Right lobe of liver (tissue), 4 donors: ENCODE measurements at regions not wholly inside any gene's neighbourhood (a gene's known extent, or its start where the extent isn't known, plus 50 kb on each side); places are given as distances from the start of the nearest gene placed in this dataset.

ENCODE experiments used
- CTCF ChIP-seq, 4 donors: fragments of 200-600 bp in 3 of 4; fragments of 450-650 bp in 1 of 4; IDR thresholded peaks; one replicate each; pipeline versions ENCODE4 v1.5.1 to v1.8.0; 2016 to 2022; ENCODE audit warnings: antibody characterized with exemption in 4 of 4, mild to moderate bottlenecking in 2 of 4
- POLR2A ChIP-seq: fragments of 450-650 bp; IDR thresholded peaks from one replicate; pipeline ENCODE4 v1.6.1; 2017; ENCODE audit warnings: antibody characterized with exemption, mild to moderate bottlenecking
- donor health status: DM: no; HTN: no; CAD: no.
- donor health status: DM: no; HTN: no; CAD: no.
- donor health status: DM: no; HTN: yes; CAD: no.

GRCh38 chrX:13900351-13900750 lies 83.5 kb upstream of the GPM6B start:
- no peak for TF ChIP-seq CTCF (IDR thresholded peaks at IDR 0.05)
- no peak for TF ChIP-seq POLR2A
